NCI-H345 (cell line): ENCODE measurements at regions not wholly inside any gene's neighbourhood (a gene's known extent, or its start where the extent isn't known, plus 50 kb on each side); places are given as distances from the start of the nearest gene placed in this dataset.
"Not testable (repeated sequence)": the region's sequence is repeated elsewhere in the genome, so short reads cannot be mapped to it uniquely, and the experiment has no call there.

Experiments
- DNase-seq: peaks from one replicate; lab custom pipeline; 2025; lab: John Stamatoyannopoulos, UW

- no peak for DNase-seq
Measured at GRCh38 chr6:166877906-166878305, 78.4 kb downstream of the RNASET2 start.

DNA sequence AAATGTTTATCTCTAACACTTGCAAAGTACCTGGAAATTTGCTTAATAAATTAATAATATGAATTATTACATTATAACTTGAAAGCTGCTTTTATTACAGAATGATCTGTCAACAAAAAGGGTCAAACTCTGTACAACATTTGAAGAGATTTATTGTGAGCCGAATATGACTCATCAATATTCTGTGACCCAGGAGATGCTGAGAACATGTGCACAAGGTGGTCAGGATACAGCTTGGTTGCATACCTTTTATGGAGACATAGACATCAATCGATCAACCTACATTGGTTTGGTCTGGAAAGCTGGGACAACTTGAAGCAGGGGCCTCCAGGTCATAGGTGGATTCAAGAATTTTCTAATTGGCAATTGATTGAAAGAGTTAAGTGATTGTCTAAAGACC is 79.0 kb downstream of the RNASET2 start:
- DNase-seq: no peak

GRCh38 chr6:166872531-166873009 is 83.8 kb downstream of the RNASET2 start:
- no peak for DNase-seq

DNA sequence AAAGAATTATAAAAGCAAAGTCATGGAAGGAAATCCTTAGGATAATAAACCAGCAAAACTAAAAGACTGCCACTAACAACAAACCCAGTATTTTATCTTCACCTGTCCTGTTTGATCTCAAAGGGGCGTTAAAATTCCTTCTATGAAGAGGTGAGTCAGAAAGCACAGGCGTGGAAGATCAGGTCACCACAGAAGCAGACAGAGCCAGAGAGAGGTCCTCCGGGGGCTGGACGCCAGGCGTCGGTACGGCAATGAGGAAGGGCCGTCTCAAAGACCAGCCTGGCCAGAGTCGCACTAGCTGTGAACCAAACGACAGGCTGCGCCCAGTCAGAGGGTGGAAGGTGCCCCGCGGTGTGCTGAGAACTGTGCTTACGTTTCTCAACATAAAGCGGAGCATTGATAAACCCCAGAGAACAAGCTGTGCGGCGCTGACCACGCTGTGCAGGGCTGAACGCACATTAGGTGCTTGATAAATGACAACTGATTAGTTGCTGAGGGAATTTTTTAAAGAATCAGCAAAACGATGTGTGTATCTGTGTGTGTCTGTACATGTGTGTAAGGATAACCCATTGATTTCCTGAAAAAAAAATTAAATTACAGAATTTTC is 85.6 kb downstream of the RNASET2 start:
- no peak for DNase-seq

DNA sequence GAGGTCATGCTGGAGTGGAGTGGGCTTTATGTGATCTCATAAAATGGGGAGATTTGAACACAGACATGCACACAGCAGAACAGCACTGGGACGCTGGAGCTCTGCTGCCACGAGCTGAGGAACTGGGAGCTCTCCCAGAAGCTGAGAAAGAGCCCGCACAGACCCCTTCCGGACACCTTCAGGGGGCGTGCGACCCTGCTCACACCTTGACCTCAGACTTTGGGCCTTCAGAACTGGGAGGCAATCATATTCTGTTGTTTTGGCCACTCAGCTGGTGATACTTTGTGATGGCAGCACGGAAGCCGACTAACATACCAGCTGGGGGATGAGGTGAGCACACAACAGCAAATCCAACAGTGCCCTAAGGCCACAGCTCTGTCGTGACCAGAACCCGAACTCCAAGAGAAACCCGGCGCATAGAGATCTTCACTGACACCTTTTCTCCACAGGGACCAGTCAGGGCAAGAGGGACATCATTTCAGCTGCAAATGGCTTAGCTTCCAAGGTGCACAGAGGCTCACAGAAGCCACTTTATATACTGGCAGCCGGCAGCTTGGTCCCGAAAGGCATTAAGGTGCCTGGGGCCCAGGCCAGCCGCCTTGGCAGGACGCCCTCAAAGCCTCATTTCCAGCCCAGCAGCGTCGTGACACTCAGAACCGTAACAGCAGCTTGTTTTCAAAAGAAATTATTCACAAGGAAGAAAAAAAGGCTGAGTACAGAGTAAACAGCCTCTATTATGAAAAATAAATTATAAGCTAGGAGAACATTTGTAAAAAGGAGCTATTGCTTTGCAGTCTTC is 89.3 kb downstream of the RNASET2 start:
- no peak for DNase-seq

- no peak for DNase-seq
Measured at GRCh38 chr6:166864333-166864732, 92.0 kb downstream of the RNASET2 start.

GRCh38 chr6:166862978-166863530 is 93.3 kb downstream of the RNASET2 start:
- no peak for DNase-seq

- peak; percentile 34 for DNase-seq
Measured at GRCh38 chr6:166862287-166862977, 93.9 kb downstream of the RNASET2 start.

- no peak for DNase-seq
Measured at GRCh38 chr6:166861961-166862286, 94.4 kb downstream of the RNASET2 start.

DNA sequence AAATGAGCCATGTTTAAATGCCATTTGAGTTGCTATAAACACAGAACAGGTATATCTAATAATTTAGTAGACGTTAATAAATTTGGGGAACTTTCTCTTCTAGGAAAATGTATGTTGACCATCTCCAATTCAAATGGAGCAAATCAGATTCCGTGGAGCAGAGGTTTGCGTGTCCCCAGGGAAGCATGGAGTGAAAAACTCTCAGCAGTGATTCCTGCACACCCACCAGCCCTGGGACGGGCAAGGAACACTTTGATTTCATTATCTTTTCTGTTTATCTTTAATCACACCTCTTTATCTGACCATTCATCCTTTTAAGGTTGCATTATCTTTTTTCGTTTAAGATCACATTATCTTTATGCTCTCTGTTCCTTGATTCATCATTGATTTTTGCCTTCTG is 95.0 kb downstream of the RNASET2 start:
- no peak for DNase-seq

- no peak for DNase-seq
Measured at GRCh38 chr6:166860392-166860791, 96.0 kb downstream of the RNASET2 start.

DNA sequence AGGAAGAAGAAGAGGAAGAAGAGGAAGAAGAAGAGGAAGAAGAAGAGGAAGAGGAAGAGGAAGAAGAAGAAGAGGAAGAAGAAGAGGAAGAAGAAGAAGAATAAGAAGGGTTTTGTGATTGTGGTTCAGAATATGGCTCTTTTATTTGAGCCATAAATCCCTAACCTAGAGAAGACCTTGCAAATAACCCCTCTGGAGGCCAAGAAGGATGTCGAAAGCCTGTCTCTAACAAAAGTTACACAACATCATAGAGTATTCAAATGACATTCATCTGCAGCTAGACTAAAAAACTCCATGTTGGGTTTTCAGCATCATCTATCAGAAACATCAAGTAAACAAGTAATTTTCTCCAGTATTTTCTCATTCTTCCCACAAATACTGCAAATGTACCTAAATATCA is 100.9 kb downstream of the RNASET2 start:
- DNase-seq: no peak

GRCh38 chr6:166853371-166854325 is 102.7 kb downstream of the RNASET2 start:
- no peak for DNase-seq

- no peak for DNase-seq
Measured at GRCh38 chr6:166852451-166852975, 103.8 kb downstream of the RNASET2 start.

- DNase-seq: no peak
Measured at GRCh38 chr6:166851911-166852310, 104.4 kb downstream of the RNASET2 start.

GRCh38 chr6:166851426-166851825 is 104.9 kb downstream of the RNASET2 start:
- DNase-seq: no peak

- no peak for DNase-seq
Measured at GRCh38 chr6:166850677-166851076, 105.7 kb downstream of the RNASET2 start.

DNA sequence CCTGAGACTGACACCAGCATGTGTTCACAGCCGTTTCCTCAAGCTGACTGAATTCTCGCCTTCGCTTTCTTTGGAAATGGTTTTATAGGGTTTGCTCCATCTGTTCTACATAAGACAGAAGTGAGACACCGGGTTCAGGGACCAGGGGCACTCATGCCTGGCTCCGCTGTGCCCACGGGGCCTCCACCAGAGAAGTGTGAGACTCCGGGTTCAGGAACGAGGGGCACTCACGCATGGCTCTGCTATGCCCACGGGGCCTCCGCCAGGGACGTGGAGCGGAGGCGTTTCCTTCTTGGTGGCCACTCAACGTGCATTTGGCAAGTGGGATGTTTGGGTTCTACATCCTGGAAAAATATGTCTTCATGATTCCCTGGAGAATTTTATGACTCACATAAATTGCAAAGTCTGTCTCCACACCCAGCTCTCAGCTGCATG is 106.6 kb downstream of the RNASET2 start:
- DNase-seq: no peak

- DNase-seq: no peak
Measured at GRCh38 chr6:166848979-166849748, 107.2 kb downstream of the RNASET2 start.

DNA sequence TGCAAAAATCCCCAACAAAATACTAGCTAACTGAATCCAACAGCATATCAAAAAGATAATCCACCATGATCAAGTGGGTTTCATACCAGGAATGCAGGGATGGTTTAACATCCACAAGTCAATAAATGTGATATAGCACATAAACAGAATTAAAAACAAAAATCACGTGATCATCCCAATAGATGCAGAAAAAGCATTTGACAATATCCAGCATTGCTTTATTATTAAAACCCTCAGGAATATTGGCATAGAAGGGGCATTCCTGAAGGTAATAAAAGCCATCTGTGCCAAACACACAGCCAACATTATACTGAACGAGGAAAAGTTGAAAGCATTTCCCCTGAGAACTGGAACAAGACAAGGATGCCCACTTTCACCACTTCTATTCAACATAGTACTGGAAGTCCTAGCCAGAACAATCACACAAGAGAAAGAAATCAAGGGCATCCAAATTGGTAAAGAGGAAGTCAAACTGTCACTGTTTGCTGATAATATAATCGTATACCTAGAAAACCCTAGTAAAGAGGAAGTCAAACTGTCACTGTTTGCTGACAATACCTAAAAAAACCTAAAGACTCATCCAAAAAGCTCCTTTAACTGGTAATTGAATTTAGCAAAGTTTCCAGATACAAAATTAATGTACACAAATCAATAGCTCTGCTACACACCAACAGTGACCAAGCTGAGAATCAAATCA is 109.8 kb downstream of the RNASET2 start:
- DNase-seq: not testable (repeated sequence)
